LNCAP (cell line): ENCODE measurements at regions not wholly inside any gene's neighbourhood (a gene's known extent, or its start where the extent isn't known, plus 50 kb on each side); places are given as distances from the start of the nearest gene placed in this dataset.

Experiments used
- TF ChIP-seq, protein P1 (sequence below): fragments of 450-650 bp; IDR thresholded peaks from 2 replicates; pipeline ENCODE4 v1.5.1; 2017; ENCODE audit warnings: mild to moderate bottlenecking

DNA sequence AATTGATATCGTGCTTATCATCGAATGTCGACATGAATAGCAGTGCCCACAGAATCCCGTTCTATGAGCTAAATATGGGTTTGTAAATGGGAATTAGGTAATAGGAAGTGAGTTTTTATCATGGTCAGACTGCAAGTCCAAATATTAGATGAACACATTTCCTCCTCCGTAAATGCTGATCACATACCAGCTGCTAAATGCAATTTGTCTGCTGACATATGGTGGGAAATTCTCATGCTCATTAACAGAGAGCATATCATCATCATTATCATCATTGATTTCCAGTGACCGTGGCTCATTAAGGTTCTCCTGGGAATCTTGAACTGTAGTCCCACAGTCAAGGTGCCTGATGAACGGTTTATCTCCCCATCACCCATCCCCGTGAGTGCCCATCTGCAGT lies 998.8 kb upstream of the TMEM132C start:
- TF ChIP-seq, protein P1, sequence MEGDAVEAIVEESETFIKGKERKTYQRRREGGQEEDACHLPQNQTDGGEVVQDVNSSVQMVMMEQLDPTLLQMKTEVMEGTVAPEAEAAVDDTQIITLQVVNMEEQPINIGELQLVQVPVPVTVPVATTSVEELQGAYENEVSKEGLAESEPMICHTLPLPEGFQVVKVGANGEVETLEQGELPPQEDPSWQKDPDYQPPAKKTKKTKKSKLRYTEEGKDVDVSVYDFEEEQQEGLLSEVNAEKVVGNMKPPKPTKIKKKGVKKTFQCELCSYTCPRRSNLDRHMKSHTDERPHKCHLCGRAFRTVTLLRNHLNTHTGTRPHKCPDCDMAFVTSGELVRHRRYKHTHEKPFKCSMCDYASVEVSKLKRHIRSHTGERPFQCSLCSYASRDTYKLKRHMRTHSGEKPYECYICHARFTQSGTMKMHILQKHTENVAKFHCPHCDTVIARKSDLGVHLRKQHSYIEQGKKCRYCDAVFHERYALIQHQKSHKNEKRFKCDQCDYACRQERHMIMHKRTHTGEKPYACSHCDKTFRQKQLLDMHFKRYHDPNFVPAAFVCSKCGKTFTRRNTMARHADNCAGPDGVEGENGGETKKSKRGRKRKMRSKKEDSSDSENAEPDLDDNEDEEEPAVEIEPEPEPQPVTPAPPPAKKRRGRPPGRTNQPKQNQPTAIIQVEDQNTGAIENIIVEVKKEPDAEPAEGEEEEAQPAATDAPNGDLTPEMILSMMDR: no peak

DNA sequence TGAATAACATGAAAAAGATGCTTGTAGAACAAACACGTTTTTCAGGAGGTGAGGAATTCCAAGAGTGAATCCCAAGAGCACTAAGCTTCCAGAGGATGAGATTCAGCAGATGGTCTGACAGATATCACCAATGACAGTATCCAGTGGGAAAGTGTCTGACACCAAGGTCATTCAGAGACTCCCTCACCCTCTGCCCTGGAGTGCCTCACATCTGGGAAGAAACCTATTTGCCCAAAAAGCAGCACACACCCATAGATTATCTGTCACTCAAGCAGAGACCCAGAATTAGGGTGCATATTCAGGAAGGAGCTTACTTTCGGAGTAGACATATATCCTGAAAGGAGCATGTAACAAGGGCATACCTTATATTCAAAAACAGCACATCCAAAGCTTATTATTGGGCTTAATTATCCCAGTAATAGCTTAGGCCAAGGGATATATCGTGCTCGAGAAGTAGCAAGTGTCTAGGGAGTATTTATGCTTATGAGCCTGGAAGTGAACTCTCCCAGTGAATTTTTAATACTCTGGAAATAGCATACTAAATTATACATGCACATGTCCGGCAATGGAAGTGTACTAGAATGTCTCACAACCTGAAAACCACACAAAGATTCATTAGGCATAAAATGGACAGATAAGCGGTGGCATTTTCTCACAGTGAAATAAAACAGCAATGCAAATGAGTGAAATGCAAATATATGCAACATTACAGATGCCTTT lies 998.1 kb upstream of the TMEM132C start:
- TF ChIP-seq, protein P1: no peak

DNA sequence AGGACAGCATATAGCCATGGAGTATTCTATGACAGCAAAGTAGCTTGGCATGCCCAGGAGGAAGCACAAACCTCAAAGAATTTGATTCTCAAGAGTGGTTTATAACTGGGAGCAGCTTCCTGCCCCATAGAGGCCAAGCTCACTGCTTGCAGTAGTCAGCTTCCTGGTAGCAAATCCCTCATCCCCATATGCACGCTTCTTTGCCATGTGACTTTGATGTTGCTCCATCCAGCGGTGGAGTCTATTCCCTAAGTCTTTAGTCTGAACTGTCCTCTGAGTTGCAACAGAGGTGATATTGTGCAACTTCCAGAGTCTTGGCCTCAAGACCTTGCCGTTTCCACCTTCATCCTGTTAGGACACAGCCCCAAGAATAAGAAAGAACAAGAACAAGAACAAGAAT lies 996.8 kb upstream of the TMEM132C start:
- TF ChIP-seq, protein P1: no peak

DNA sequence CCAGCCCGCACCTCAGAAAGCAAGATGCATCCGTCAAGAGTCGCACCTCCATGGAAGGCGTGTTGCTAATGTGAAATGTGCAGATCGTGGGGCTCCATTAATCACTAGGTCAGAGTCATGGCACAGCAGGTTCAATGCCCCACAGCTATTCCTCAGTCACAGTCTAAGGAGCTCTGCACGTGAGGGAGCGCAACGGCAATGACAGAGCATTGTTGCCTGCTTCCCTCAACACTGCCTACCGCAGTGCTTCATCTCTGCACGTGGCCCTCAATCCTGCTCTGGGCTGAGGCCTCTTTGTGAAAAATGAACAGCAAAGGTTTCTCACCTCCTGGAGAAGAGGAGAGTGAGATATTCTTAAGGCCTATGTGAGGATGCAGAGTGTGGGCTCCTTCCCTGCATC lies 995.2 kb upstream of the TMEM132C start:
- TF ChIP-seq, protein P1: no peak

DNA sequence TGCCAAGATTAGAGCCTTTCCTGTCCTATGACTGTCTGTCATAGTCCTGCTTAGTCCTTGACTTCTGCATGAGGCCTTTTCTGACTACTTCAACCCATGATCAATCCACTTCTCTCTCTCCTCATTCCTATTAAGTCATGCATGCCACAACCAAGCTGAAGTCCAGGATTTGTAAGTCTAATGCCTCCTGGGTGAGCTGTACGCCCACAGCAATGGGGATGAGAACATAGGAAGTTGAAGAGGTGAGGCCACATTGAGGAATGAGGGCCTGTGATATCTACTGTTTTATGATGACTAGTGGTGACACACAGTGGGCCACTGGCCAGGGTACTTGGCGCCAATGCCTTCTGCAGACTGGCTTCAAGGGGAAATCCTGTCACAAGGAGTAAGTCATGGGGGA lies 994.1 kb upstream of the TMEM132C start:
- TF ChIP-seq, protein P1: no peak

DNA sequence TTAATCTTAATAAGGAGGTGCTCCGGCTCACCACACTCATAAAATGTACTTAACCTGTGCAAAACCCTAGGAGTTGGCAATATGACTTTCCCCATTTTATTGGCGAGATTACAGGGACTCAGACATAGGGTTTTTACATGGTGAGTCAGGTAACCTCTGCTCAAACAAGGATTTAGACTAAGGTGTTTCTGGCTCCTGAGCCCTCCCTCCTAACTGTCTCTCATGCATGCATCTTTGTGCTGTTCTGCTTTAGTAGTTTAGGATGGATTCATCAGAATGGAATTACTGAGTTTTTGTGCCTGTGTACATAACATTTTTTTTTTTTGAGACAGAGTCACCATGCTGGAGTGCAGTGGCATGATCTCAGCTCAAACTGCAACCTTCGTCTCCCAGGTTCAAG lies 993.3 kb upstream of the TMEM132C start:
- TF ChIP-seq, protein P1: no peak

DNA sequence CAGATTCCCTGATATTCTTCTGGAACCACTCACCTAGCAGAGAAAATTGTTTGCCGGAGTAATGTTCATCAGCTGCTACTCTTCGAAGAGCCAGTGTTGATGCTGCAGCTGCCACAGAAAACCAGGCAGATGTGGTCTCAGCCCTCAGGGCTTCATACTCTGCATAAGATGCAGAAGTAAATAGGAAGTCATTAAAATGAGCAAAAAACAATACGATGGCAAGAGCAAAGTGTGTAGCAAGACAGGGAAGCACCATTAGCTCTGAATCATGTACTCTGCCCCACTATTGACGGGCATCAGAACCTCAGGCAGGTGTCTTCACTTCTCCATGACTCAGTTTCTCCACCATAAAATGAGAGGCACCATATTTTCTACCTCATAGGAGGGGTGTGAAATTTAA lies 991.6 kb upstream of the TMEM132C start:
- TF ChIP-seq, protein P1: no peak

DNA sequence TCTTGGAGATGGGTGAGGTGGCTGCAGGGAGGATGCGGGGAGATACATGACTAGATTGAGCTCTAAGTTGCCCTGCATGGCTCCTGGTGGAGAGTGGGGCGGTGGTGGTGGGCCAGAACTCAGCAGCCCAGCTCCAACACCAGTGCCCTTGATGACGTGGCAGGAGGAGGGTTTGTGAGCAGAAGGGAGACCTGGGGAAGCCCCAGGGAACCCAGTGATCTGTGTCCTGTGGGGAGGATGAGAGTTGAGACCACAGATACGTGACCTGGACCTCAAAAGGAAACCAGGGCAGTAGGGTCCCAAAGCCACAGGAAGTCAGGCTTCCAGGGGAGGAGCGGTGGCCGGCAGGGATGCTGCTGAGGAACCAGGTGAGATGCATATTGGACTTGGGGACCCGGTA lies 989.1 kb upstream of the TMEM132C start:
- TF ChIP-seq, protein P1: no peak
